ENCODE measurements at regions not wholly inside any gene's neighbourhood (a gene's known extent, or its start where the extent isn't known, plus 50 kb on each side); places are given as distances from the start of the nearest gene placed in this dataset.

DNA sequence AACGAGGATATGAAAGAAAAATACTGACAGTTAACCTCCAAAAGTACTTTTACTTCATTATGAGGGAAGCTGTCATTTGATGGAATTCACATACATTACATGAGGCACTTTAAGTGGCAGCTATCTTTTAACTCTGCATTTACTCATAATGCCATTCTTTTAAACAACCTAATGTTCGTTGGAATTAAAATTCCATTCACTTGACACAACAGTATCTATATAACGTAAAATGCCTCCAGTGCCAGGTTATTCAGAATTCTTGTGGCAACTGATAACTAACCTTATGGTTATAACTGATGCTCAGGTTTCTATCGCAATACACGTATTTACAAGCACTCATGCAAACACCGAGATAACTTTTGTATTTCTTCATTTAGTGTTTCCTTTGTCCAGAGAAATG lies 376.9 kb upstream of the GRAMD2B start:
- WGBS, 2 donors = 61 to 62% methylated on average over 6 of the region's 6 CpGs
- H3K27ac ChIP-seq = no peak overlapping the region
- no peaks in the 10 kb centered on the region for H3K36me3 ChIP-seq
- TF ChIP-seq, protein P1, sequence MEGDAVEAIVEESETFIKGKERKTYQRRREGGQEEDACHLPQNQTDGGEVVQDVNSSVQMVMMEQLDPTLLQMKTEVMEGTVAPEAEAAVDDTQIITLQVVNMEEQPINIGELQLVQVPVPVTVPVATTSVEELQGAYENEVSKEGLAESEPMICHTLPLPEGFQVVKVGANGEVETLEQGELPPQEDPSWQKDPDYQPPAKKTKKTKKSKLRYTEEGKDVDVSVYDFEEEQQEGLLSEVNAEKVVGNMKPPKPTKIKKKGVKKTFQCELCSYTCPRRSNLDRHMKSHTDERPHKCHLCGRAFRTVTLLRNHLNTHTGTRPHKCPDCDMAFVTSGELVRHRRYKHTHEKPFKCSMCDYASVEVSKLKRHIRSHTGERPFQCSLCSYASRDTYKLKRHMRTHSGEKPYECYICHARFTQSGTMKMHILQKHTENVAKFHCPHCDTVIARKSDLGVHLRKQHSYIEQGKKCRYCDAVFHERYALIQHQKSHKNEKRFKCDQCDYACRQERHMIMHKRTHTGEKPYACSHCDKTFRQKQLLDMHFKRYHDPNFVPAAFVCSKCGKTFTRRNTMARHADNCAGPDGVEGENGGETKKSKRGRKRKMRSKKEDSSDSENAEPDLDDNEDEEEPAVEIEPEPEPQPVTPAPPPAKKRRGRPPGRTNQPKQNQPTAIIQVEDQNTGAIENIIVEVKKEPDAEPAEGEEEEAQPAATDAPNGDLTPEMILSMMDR (IDR thresholded peaks at IDR 0.05) = no peak
- TF ChIP-seq EP300 (IDR thresholded peaks at IDR 0.05) (no peak), POLR2A (IDR thresholded peaks at IDR 0.05) (no peak)
- no peak overlapping the region for H3K4me3 ChIP-seq
- no peaks in the 10 kb centered on the region for H3K9me3 ChIP-seq
- no peaks in the 10 kb centered on the region for H3K4me1 ChIP-seq
- no peaks in the 10 kb centered on the region for H3K27me3 ChIP-seq
- DNase-seq (ENCODE audit: low spot score in 2 of 2) = no peak

DNA sequence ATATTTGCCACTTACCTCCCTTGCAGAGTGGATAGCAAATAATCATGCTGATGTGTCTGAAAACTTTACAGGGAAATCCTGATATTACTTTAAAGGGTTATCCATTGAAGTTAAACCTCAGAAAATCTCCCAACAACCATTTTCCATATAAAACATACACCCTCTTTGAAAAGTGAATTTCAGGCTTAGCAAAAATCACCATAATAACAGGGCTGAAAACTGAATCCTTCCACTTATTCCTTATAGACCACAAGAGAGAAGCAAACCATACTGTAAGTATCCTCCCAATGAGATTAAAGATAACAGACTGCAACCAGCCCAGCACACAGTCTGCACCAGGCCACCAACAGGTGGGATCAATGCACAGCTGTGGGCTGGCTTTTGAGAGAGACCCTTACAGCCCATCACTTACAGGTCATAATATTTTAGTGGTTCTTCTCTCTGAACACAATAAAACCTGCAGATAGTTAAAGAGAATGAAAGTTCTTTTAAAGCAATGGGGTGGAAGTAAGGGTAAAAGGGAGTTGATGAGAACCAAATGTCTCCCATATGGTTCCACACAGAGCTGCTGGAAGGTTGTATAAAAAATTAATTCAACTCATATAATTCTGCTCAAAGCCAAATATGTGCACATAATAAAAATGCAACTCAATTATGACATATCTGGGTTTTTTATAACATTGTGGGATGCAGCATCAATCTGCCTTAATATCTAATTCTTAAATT lies 376.2 kb upstream of the GRAMD2B start:
- TF ChIP-seq EP300 (IDR thresholded peaks at IDR 0.05) = no peak
- no peak for TF ChIP-seq POLR2A (IDR thresholded peaks at IDR 0.05)
- TF ChIP-seq, protein P1 (IDR thresholded peaks at IDR 0.05) = no peak
- Histone ChIP-seq H3K36me3 (no peaks in the 10 kb centered on the region), H3K27me3 (no peaks in the 10 kb centered on the region), H3K4me3 (no peak overlapping the region), H3K27ac (no peak overlapping the region), H3K9me3 (no peaks in the 10 kb centered on the region), H3K4me1 (no peaks in the 10 kb centered on the region)
- DNase-seq (ENCODE audit: low spot score in 2 of 2) = no peak

DNA sequence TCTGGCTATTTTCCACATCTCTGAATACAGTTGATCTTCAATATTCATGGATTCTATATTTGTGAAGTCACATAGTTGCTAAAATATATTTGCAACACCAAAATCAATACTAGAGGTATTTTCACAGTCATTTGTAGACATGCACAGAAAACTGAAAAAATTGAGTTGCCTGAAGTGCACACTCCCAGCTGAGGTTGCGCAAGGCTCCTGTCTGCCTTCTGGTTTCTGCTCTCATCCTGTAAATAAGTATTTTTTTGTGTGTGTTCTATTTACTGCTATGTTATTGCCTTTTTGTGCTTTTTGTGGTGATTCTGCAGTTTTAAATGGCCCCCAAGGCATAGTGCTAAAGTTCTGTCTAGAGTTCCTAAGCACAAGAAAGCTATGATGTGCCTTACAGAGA lies 371.1 kb upstream of the GRAMD2B start:
- Histone ChIP-seq H3K27ac (no peak overlapping the region), H3K27me3 (no peaks in the 10 kb centered on the region), H3K9me3 (no peaks in the 10 kb centered on the region), H3K4me3 (no peak overlapping the region), H3K36me3 (no peaks in the 10 kb centered on the region), H3K4me1 (no peaks in the 10 kb centered on the region)
- no peak for DNase-seq (ENCODE audit: low spot score in 2 of 2)
- TF ChIP-seq POLR2A (IDR thresholded peaks at IDR 0.05) = no peak
- TF ChIP-seq, protein P1 (IDR thresholded peaks at IDR 0.05) = no peak
- 95 to 98% methylated on average over 1 of the region's 1 CpG for WGBS, 2 donors

DNA sequence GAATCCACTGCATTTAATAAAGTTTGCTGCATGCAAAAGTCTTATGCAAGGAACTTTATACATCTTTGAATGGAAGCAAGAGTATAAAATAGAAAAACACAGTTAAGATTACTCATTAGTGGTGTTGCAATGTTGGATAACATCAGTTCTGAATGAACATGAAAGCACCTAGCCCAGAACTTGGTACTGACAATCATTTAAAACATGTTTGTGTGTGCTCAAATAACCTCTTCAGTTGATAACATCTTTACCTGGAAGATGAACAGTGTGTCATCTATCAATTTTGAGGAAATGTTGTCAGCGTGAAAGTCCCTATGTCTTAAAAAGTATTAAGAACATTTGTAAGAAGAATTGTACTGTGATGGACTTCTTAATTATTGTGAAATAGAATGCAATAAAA lies 370.4 kb upstream of the GRAMD2B start:
- no peaks in the 10 kb centered on the region for H3K4me1 ChIP-seq
- no peak overlapping the region for H3K4me3 ChIP-seq
- TF ChIP-seq EP300 (IDR thresholded peaks at IDR 0.05) = no peak
- no peak for TF ChIP-seq POLR2A (IDR thresholded peaks at IDR 0.05)
- TF ChIP-seq, protein P1 (IDR thresholded peaks at IDR 0.05) = no peak
- H3K27me3 ChIP-seq = no peaks in the 10 kb centered on the region
- H3K36me3 ChIP-seq = no peaks in the 10 kb centered on the region
- 95 to 98% methylated on average over 1 of the region's 1 CpG for WGBS, 2 donors
- no peak for DNase-seq (ENCODE audit: low spot score in 2 of 2)
- H3K9me3 ChIP-seq = no peaks in the 10 kb centered on the region
- H3K27ac ChIP-seq = no peak overlapping the region

DNA sequence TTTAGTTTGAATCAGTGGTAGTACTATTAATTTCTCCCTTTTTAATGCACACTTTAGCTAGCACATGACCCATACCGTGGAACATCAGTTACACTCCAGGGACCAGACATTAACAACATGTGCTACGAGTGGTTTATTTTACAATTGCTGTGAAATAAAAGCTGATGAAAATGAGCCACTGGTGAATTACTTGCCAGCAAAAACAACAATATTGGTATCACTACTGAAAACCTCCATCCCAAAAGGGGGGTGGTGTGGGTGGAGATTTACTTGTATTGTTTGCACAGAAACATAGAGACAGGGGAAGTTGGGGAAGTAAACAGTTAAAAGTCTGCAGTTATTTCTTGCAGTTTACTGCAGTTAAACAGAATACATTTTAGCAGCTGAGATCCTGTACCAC lies 369.6 kb upstream of the GRAMD2B start:
- TF ChIP-seq POLR2A (IDR thresholded peaks at IDR 0.05) = no peak
- no peak for TF ChIP-seq EP300 (IDR thresholded peaks at IDR 0.05)
- TF ChIP-seq, protein P1 (IDR thresholded peaks at IDR 0.05) = no peak
- H3K9me3 ChIP-seq = no peaks in the 10 kb centered on the region
- no peak overlapping the region for H3K4me3 ChIP-seq
- no peaks in the 10 kb centered on the region for H3K4me1 ChIP-seq
- 66 to 68% methylated on average over 2 of the region's 2 CpGs for WGBS, 2 donors
- H3K27ac ChIP-seq = no peak overlapping the region
- H3K36me3 ChIP-seq = no peaks in the 10 kb centered on the region
- no peak for DNase-seq (ENCODE audit: low spot score in 2 of 2)
- H3K27me3 ChIP-seq = no peaks in the 10 kb centered on the region

Measured in tibial nerve (tissue), 4 donors.